MG63 (cell line): ENCODE measurements at regions not wholly inside any gene's neighbourhood (a gene's known extent, or its start where the extent isn't known, plus 50 kb on each side); places are given as distances from the start of the nearest gene placed in this dataset.

Experiments used
- DNase-seq: peaks from one replicate; pipeline ENCODE4 v3.0.0-alpha.2; 2020
- H3K27me3 ChIP-seq: fragments of 250-450 bp; sonication (Bioruptor Pico); 2 replicates; pipeline ENCODE4 v1.5.1; 2020; ENCODE audit warnings: mild to moderate bottlenecking, moderate library complexity
- H3K36me3 ChIP-seq: fragments of 250-450 bp; sonication (Bioruptor Pico); 2 replicates; pipeline ENCODE4 v1.5.1; 2020; ENCODE audit warnings: mild to moderate bottlenecking, moderate library complexity
- H3K4me3 ChIP-seq: fragments of 250-450 bp; sonication (Bioruptor Pico); 2 replicates; pipeline ENCODE4 v1.5.1; 2020; ENCODE audit warnings: mild to moderate bottlenecking, moderate library complexity
- H3K9me3 ChIP-seq: fragments of 250-450 bp; sonication (Bioruptor Pico); 2 replicates; pipeline ENCODE4 v1.5.1; 2020; ENCODE audit warnings: mild to moderate bottlenecking, moderate library complexity

DNA sequence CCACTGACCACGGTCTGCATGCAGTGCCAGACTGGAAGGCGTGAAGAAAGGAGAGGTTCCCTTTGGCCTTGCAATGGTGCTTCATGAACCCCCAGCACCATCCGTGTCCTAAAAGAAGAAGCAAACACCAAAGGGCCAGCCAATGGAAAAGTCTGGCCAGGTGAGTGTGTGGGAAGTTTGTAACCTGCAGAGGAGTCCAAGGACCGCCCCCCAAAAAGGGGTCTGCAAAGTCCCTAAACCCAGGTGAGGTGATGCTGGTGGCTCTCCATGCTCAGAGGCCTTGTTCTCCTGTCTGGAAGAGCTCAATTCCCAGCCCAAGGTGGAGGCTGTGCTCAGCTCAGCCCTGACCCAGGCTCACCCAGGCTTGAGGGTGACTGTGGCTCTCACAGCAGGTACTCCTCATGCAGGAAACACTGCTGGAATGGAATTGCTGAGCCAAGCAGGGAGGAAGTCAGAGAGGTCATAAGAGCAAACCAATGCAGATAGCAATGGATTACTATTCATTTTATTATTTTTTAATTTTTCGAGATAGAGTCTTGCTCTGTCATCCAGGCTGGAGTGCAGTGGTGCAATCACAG, 52.4 kb upstream of the NANOS1 start:
- H3K36me3 ChIP-seq: no peaks in the 10 kb centered on the region
- no peak for DNase-seq
- H3K27me3 ChIP-seq: no peaks in the 10 kb centered on the region
- H3K9me3 ChIP-seq: no peaks in the 10 kb centered on the region
- no peak overlapping the region for H3K4me3 ChIP-seq

DNA sequence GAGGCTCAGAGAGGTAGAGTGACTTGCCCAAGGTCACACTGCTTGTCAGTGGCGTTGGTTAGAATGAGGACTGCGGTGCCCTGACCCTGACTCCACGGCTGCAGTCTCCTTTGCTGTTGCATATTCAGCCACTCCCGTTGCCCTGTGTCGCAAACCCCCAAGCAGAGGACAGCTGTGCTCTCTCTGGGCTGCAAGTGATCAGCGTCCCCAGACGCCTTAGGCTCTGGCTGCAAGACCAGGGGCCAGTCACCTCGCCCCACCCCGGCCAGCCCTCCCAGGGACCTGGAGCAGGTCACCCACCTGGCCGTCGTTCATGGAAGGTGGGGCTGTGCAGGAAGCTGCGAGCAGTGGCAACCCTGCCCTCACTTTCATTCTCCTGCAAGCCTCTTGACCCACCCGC, 51.7 kb upstream of the NANOS1 start:
- no peaks in the 10 kb centered on the region for H3K9me3 ChIP-seq
- DNase-seq: no peak

DNA sequence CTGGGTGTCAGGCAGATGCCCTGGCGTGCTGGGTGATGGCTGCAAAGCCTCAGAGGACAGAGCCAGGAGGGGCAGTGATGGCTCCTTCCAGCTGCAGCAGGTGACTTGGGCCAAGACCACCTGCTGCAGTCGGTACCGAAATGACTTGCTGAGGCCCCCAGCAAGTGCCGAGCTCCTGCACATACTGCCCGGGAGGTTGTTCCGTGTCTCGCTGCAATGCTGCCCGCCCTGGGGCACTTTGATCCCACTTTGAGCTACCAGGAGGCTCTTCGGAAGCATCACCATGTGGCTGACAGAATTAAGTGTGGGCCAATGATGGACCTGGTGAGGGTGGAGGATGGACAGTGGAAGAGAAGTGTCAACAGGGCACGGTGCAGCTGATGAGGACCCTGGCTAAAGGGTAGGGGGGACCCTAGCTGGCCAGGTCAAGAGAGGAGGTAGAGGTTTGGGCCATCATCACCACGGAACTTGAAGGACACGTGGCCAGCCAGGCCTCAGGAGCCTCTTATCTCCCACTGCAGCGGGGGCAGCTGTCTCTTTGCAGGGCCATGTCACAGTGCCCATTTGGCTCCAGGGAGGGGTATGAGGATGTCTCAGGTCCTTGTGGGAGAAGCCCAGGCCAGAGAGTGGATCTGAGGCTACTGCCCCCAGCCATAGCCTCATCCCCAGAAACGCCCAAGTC, 51.1 kb upstream of the NANOS1 start:
- Histone ChIP-seq H3K27me3 (no peaks in the 10 kb centered on the region), H3K9me3 (no peaks in the 10 kb centered on the region), H3K36me3 (no peaks in the 10 kb centered on the region), H3K4me3 (no peak overlapping the region)
- DNase-seq: no peak

More for the DNA sequence above, 51.7 kb upstream of the NANOS1 start:
- no peaks in the 10 kb centered on the region for H3K27me3 ChIP-seq
- no peaks in the 10 kb centered on the region for H3K36me3 ChIP-seq
- H3K4me3 ChIP-seq: no peak overlapping the region

DNA sequence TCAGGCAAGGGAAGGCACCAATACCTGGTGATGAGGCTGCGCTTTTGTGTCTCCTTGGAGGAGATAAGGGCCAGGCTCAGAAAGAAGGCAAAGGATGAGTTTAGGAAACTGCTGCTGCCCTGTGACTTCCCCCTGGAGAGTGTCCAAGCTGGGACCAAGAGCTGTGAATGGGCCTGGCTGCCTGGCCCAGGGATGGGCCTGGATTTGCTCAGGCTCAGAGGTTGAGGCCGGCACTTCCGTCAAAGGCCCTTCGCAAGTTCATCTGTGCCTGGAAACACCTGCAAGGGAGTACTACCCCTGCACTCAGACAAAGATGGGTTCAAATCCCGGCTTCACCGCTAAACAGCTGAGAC, 50.5 kb upstream of the NANOS1 start:
- Histone ChIP-seq H3K36me3 (no peaks in the 10 kb centered on the region), H3K4me3 (no peak overlapping the region), H3K27me3 (no peaks in the 10 kb centered on the region), H3K9me3 (no peaks in the 10 kb centered on the region)
- DNase-seq: no peak

DNA sequence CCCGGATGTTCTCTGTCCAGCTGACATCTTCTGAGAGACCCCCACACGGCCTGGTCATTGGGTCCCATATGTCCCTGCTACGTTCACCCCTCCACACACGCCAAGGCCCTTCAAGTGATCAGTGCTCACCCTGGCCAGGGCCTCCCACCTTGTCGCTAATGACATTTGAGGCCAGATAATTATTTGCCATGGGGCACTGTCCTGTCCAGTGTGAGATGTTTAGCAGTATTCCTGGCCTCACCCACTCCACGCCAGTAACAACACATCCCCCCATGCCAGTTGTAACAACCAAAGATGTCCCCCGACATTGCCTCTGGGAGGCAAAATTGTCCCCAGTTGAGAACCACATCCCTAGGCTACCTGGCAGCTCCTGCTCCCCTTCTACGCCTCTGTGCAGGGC, 49.9 kb upstream of the NANOS1 start:
- Histone ChIP-seq H3K4me3 (no peak overlapping the region), H3K36me3 (no peaks in the 10 kb centered on the region), H3K9me3 (no peaks in the 10 kb centered on the region), H3K27me3 (no peaks in the 10 kb centered on the region)
- DNase-seq: no peak
